M059J (cell line): ENCODE measurements at regions not wholly inside any gene's neighbourhood (a gene's known extent, or its start where the extent isn't known, plus 50 kb on each side); places are given as distances from the start of the nearest gene placed in this dataset.

Source experiments
- DNase-seq: peaks from one replicate; pipeline ENCODE4 v3.0.0-alpha.2; 2012; ENCODE audit warnings: low read depth

GRCh38 chr1:60987904-60988303, 94.5 kb upstream of the NFIA start:
- DNase-seq = no peak

- peak; percentile 49 for DNase-seq
Measured at GRCh38 chr1:60984062-60984799, 98.1 kb upstream of the NFIA start.

GRCh38 chr1:60983701-60984061, 98.7 kb upstream of the NFIA start:
- no peak for DNase-seq

DNA sequence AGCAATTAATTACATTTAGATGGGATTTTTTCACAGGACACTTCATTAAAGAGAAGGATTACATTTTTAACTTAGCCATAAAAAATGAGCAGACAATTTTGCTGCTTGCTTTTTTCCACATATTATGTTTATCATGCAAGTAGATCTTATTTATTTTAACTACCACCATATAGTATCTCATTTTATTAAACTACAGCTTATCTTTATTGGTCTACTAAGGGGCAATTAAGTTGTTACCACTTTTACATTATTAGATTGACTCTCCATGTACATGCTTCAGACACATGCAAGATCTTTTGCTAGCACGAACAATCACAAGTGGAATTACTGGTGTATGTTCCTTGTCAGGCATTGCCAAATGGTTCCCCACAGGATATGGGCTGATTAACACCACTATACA, 99.8 kb upstream of the NFIA start:
- DNase-seq = no peak

DNA sequence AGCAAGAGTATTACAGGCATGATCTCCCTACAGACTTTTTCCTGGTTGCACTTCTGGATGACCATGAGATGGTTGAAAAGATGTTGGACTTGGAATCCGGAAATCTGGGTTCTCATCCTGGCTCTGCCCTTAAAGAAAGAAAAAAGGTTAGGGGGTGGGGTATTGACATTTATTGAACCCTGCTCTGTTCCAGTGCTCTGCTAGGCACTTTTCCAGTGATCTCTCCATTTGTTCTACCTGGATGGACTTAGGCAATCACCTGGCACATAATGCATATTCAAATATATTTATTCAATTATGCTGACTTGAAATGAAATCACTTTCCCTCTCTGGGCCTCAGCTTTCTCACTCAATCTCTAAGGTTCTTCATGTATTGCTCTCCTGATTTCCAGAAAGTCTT, 101.0 kb upstream of the NFIA start:
- DNase-seq = no peak

- peak; percentile 40 for DNase-seq
Measured at GRCh38 chr1:60978421-60979357, 103.7 kb upstream of the NFIA start.

DNA sequence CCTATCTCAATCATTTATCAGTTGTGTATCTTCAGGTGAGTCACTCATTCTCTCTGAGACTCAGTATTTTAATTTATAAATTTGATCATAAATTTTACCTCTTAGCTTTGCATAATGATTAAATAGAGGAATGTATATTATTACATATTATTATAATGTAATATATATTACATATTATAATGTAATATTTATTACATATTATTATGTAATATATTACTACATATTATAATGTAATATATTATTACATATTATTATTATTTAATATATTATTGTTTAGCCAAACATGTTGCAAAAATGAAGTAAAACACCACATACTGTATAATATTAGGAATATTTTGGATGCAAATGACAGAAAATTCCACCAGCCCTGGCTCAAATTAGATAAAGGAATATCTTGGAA, 104.7 kb upstream of the NFIA start:
- DNase-seq = no peak

DNA sequence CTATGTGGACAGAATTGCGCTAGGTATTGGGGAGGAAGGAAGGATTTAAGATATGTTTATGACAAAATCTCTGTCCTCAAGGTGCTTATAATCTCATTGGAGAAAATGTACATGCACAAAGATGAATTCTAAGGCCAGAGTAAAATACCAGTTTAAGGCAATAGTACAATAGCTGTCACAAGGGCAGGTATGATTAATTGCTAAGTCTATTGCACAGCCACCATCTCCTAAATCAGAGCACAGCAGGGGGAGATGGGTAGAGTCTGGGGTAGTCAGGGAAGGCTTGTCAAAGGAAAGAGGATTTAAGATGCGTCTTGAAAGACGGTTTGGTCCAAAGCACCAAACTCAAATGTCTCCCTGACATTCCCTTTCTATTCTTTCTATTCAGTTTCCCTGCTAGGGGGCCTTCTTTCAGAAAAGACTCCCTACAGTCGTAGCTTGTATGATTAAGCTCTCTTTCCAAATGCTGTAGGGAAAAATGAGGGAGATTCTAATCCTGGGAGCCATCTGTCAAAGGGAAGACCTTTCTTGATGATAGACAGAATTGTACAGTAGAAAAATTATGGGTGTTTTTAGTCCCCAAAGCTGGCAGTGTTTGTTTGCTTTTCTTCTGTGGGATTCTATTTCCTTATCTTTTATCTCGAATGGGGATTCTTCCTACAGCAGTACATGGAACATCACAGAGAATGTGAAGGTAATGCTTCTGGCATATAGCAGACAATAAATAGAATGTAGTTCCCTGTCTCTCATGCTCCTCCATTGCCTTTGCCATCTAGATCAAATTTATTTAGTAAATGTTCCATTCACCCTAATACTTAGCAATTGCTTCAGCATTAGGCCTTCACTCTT, 107.6 kb upstream of the NFIA start:
- no peak for DNase-seq

DNA sequence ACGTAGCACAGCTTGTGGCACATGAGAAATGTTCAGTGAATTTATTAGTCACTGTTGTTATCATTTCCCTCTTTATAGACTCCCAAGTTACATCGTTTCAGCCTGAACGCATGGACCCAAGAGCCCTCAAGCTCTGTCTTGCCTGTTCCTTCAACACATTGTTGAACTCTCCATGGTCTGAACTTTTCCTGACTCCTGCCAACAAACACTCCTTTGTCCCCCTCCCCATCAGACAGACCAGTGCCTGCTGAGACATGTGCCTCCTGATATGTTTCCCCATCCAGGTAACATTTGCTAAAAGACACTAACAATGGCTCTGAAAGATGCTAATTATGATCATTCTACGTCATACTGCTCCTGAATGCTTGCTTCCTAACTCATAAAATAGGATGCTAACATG, 108.7 kb upstream of the NFIA start:
- DNase-seq = no peak

- peak; percentile 84 for DNase-seq
Measured at GRCh38 chr1:60972841-60973364, 109.5 kb upstream of the NFIA start.

GRCh38 chr1:60971330-60971729, 111.0 kb upstream of the NFIA start:
- no peak for DNase-seq

- no peak for DNase-seq
Measured at GRCh38 chr1:60969971-60970509, 112.3 kb upstream of the NFIA start.

GRCh38 chr1:60965280-60965854, 117.0 kb upstream of the NFIA start:
- no peak for DNase-seq

- peak; percentile 70 for DNase-seq
Measured at GRCh38 chr1:60963167-60963940, 119.0 kb upstream of the NFIA start.

- DNase-seq = peak; percentile 74
Measured at GRCh38 chr1:60960891-60961461, 121.4 kb upstream of the NFIA start.

- no peak for DNase-seq
Measured at GRCh38 chr1:60959701-60960100, 122.7 kb upstream of the NFIA start.

- DNase-seq = no peak
Measured at GRCh38 chr1:60958001-60958400, 124.4 kb upstream of the NFIA start.

GRCh38 chr1:60956520-60956919, 125.8 kb upstream of the NFIA start:
- no peak for DNase-seq

DNA sequence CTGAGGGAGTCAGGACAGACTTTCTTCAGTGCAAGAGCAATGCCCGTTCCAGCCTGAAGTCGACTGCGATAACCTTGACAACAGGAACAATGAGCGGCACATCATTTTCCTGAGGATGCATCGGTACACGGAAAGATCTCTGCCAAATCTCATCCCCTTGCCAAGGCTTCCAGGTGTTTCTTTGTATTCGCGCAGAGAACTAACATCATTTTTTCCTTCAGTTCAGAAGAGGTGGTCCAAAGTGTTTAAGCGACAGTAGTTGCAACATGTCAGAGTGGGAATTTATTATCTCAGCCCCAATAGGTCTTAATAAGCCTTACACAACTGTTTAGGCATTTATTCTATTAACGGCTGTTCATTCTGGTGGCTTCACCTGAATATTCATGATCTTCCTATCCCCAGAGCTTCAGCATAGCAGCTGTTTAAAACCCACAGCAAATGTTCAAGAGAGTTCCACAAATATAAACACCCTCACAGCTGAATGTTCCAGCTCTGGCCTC, 129.7 kb upstream of the NFIA start:
- no peak for DNase-seq
